ENCODE measurements at regions not wholly inside any gene's neighbourhood (a gene's known extent, or its start where the extent isn't known, plus 50 kb on each side); places are given as distances from the start of the nearest gene placed in this dataset.

- no peak for TF ChIP-seq CTCF (IDR thresholded peaks at IDR 0.05)
- TF ChIP-seq ZFX (IDR thresholded peaks at IDR 0.05; ENCODE audit: borderline replicate concordance): no peak
- H3K27ac ChIP-seq: no peak overlapping the region
These were observed 82.2 kb downstream of the KLF15 start for GRCh38 chr3:126274735-126275619.

GRCh38 chr3:126270145-126270811 is 86.9 kb downstream of the KLF15 start:
- H3K27ac ChIP-seq: no peak overlapping the region
- TF ChIP-seq ZFX (IDR thresholded peaks at IDR 0.05; ENCODE audit: borderline replicate concordance) (no peak), CTCF (IDR thresholded peaks at IDR 0.05) (no peak)

- TF ChIP-seq ZFX (IDR thresholded peaks at IDR 0.05; ENCODE audit: borderline replicate concordance) (no peak), CTCF (IDR thresholded peaks at IDR 0.05) (no peak)
- H3K27ac ChIP-seq: no peak overlapping the region
These were observed 87.9 kb downstream of the KLF15 start for GRCh38 chr3:126269354-126269753.

- TF ChIP-seq ZFX (IDR thresholded peaks at IDR 0.05; ENCODE audit: borderline replicate concordance) (no peak), CTCF (IDR thresholded peaks at IDR 0.05) (no peak)
- H3K27ac ChIP-seq: no peak overlapping the region
These were observed 88.3 kb downstream of the KLF15 start for GRCh38 chr3:126268866-126269265.

GRCh38 chr3:126267976-126268615 is 87.7 kb upstream of the ALDH1L1 start:
- H3K27ac ChIP-seq: no peak overlapping the region
- TF ChIP-seq CTCF (IDR thresholded peaks at IDR 0.05) (no peak), ZFX (IDR thresholded peaks at IDR 0.05; ENCODE audit: borderline replicate concordance) (no peak)

- H3K27ac ChIP-seq: peak overlapping the region; percentile 30; the same call in 1 of the 2 replicates
- no peak for TF ChIP-seq ZFX (IDR thresholded peaks at IDR 0.05; ENCODE audit: borderline replicate concordance)
- peak; percentile 61 for TF ChIP-seq CTCF (IDR thresholded peaks at IDR 0.05)
These were observed 87.0 kb upstream of the ALDH1L1 start for GRCh38 chr3:126267169-126267975.
